GM13977 (cell line): ENCODE measurements at regions not wholly inside any gene's neighbourhood (a gene's known extent, or its start where the extent isn't known, plus 50 kb on each side); places are given as distances from the start of the nearest gene placed in this dataset.
"Not testable (repeated sequence)": the region's sequence is repeated elsewhere in the genome, so short reads cannot be mapped to it uniquely, and the experiment has no call there.

Source experiments
- DNase-seq: peaks from one replicate; pipeline ENCODE4 v3.0.0; 2012; ENCODE audit warnings: low spot score
- CTCF ChIP-seq: IDR thresholded peaks from 2 replicates; pipeline ENCODE4 v1.5.1; 2012; ENCODE audit warnings: mild to moderate bottlenecking, control low read depth; ENCODE audit not compliant: insufficient read depth; ENCODE audit errors: extremely low read depth, missing control alignments
- in situ Hi-C: fragments of 300-500 bp; cut with MboI; formaldehyde crosslinking; loops from one replicate; pipeline ENCODE4 v1.12.0; 2022; ENCODE audit warnings: low sequenced_read_pairs, low pct_unique_long_range_greater_than_20kb, mixed read lengths, inconsistent platforms; ENCODE audit not compliant: unreplicated experiment

- TF ChIP-seq CTCF = no peak
- DNase-seq = no peak
- in situ Hi-C loops = no loop called here
These were observed 78.1 kb upstream of the PPP2R5C start for GRCh38 chr14:101683365-101683764.

- in situ Hi-C loops = no loop called here
- no peak for TF ChIP-seq CTCF
- DNase-seq = peak; percentile 6
These were observed 73.6 kb upstream of the PPP2R5C start for GRCh38 chr14:101687756-101688546.

GRCh38 chr14:101689039-101689501, 72.4 kb upstream of the PPP2R5C start:
- DNase-seq = no peak
- in situ Hi-C loops = no loop called here

GRCh38 chr14:101689966-101690365, 71.5 kb upstream of the PPP2R5C start:
- in situ Hi-C loops, DNase-seq: not testable (repeated sequence)

More at GRCh38 chr14:101689039-101689501, 72.4 kb upstream of the PPP2R5C start:
- TF ChIP-seq CTCF = no peak

- in situ Hi-C loops = no loop called here
- no peak for TF ChIP-seq CTCF
- no peak for DNase-seq
These were observed 65.8 kb upstream of the PPP2R5C start for GRCh38 chr14:101695659-101696058.

- in situ Hi-C loops = loop anchor here (25.0 kb wide), 1 partner anchor 608 kb away; the partner anchor contains the start of genes MOK and ZNF839
- no peak for DNase-seq
- TF ChIP-seq CTCF = no peak
These were observed 57.4 kb upstream of the PPP2R5C start for GRCh38 chr14:101704140-101704539.

GRCh38 chr14:101705733-101706508, 55.6 kb upstream of the PPP2R5C start:
- no peak for DNase-seq
- in situ Hi-C loops = loop anchor here (25.0 kb wide), 1 partner anchor 606 kb away; the partner anchor contains the start of genes MOK and ZNF839
- TF ChIP-seq CTCF = no peak
